Naive thymus-derived CD8-positive, alpha-beta T cell (primary cell): ENCODE measurements at regions not wholly inside any gene's neighbourhood (a gene's known extent, or its start where the extent isn't known, plus 50 kb on each side); places are given as distances from the start of the nearest gene placed in this dataset.

ENCODE experiments used
- ATAC-seq, 2 donors: fragments of 150-1000 bp; cut with Tn5 transposase in 1 of 2; sonication (Bioruptor Pico), chemical (Tn5 transposase) in 1 of 2; 1 replicate in 1 of 2; 2 replicates in 1 of 2; pipeline ENCODE4 v1.10.0; 2021; ENCODE audit warnings: mild to moderate bottlenecking in 2 of 2, moderate library complexity in 2 of 2
- POLR2A ChIA-PET: fragments of 350-600 bp; sonication (Branson Sonifier 250); formaldehyde crosslinking; loops from one replicate; lab custom pipeline; 2021; ENCODE audit warnings: antibody characterized with exemption; lab: Charles Lee
- DNase-seq, 10 donors: peaks; one replicate each; pipeline versions ENCODE4 v3.0.0 to v3.0.0-alpha.2; 2020 to 2022
- H3K27ac Mint-ChIP-seq, 10 donors: one replicate each; pipeline ENCODE4 v1.8.0; 2020 to 2022; ENCODE audit warnings: mild to moderate bottlenecking in 10 of 10, mixed read lengths in 10 of 10, moderate library complexity in 4 of 10, inconsistent platforms in 1 of 10
- H3K27me3 Mint-ChIP-seq, 5 donors: one replicate each; pipeline ENCODE4 v1.8.0; 2021 to 2022; ENCODE audit warnings: mixed read lengths in 5 of 5
- H3K36me3 Mint-ChIP-seq, 3 donors: one replicate each; pipeline ENCODE4 v1.8.0; 2020 to 2022; ENCODE audit warnings: mixed read lengths in 3 of 3, mild to moderate bottlenecking in 2 of 3, inconsistent platforms in 1 of 3
- H3K4me1 Mint-ChIP-seq, 4 donors: one replicate each; pipeline ENCODE4 v1.8.0; 2021 to 2022; ENCODE audit warnings: mixed read lengths in 4 of 4
- H3K4me3 Mint-ChIP-seq, 10 donors: one replicate each; pipeline ENCODE4 v1.8.0; 2020 to 2022; ENCODE audit warnings: mild to moderate bottlenecking in 10 of 10, mixed read lengths in 10 of 10, moderate library complexity in 6 of 10, inconsistent platforms in 1 of 10
- H3K9me3 Mint-ChIP-seq, 9 donors: one replicate each; pipeline ENCODE4 v1.8.0; 2020 to 2022; ENCODE audit warnings: mixed read lengths in 9 of 9, mild to moderate bottlenecking in 3 of 9, inconsistent platforms in 1 of 9, moderate library complexity in 1 of 9

DNA sequence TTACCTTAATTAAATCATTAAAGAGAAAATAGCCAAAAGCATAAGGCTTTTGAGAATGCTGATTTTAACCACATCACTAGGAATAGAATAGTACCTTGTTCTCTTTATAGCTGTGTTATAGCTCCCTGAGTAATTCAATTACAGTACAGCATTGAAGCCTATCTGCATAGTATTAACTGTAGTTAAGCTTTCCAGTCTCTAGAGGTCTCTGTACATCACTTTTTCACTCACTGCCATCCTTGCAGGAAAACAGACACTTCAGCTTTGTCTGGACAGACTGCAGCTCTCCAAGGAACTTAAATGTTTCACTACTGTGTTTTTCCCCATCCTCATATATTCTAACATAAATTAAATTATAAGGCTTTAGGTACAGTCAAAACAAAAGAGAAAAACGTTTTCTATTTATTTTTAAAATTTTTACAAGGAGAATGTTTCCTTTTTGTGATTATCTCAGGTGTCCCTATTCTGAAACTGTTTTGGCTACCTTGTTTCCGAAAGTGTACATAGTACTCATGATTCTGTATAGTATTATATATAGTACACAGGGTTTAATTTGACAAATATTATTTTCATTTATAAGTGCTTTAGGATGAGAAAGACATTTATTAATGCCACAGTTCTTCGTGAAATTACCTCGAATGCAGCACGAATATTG, 407.9 kb downstream of the PCDH18 start:
- ATAC-seq: no peak
- Mint-ChIP-seq H3K4me1 (no peaks in the 10 kb centered on the region), H3K27ac (no peak overlapping the region), H3K9me3 (peaks cover 0 to 14% (median 2%) of the 10 kb centered on the region in 9 donors), H3K36me3 (no peaks in the 10 kb centered on the region), H3K4me3 (no peak overlapping the region), H3K27me3 (no peaks in the 10 kb centered on the region)
- no peak for DNase-seq
- POLR2A ChIA-PET: no interaction called here

DNA sequence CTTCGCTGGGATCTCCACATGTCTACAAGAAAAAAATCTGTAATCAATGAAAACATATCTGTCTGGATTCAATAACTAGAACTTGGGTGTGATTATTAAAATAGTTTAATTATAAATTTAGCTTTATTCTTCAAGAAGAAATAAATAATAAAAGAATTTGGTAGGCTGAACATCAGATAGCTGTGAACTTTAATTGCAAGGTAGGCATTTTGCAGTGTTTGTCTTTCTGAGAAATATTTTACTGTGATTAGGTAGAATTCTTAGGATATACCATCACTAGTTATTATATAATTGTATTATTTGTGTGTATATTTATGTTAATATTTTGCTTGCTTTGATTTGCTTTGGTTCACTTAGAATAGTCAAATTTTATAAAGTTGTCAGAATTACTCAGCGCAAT, 409.4 kb downstream of the PCDH18 start:
- POLR2A ChIA-PET: no interaction called here
- Mint-ChIP-seq H3K36me3 (no peaks in the 10 kb centered on the region), H3K27me3 (no peaks in the 10 kb centered on the region), H3K4me3 (no peak overlapping the region), H3K9me3 (peaks cover 0 to 14% (median 2%) of the 10 kb centered on the region in 9 donors), H3K27ac (no peak overlapping the region), H3K4me1 (no peaks in the 10 kb centered on the region)
- ATAC-seq: no peak
- DNase-seq: no peak

DNA sequence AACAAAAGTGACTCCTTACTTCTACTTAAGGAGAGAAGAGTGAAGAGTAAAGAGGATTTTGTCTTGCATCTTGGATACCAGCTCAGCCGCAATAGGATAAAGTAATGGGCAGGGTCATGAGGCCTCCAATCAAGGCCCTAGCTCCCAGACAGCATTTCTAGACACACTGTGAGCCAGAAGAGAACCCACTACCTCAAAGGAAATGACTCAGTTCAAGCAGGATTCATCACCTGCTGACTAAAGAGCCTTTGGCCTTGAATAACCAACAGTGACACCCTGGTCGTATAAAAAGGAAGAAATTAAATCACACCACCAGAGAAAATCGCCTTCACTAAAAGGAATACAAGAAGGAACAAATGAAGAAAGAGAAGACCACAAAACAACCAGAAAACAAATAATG, 416.1 kb downstream of the PCDH18 start:
- H3K4me3 Mint-ChIP-seq: no peak overlapping the region
- POLR2A ChIA-PET: no interaction called here
- H3K27ac Mint-ChIP-seq: no peak overlapping the region
- H3K4me1 Mint-ChIP-seq: no peaks in the 10 kb centered on the region
- ATAC-seq (no peak), DNase-seq (no peak)
- H3K36me3 Mint-ChIP-seq: no peaks in the 10 kb centered on the region
- no peaks in the 10 kb centered on the region for H3K27me3 Mint-ChIP-seq
- peaks cover 0 to 24% (median 5%) of the 10 kb centered on the region in 9 donors for H3K9me3 Mint-ChIP-seq

DNA sequence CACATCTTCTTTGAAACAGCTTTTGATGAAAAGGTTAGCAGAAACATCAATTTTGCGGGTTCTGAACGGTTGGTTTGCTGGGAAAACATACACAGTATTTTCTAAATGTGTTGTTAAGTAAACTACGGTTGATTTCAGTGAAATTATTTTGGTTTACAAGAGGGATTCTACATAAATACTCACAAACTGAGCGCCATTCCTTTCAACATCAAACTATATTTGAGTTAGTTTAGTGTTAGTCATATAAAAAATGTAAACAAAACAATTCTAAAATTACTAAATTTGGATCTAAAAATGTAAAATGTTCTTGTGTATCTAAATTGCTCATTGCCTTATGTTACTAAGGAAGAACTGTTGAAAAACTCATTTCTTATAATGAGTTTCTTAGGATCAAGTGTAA, 425.6 kb downstream of the PCDH18 start:
- POLR2A ChIA-PET: no interaction called here
- Mint-ChIP-seq H3K9me3 (peaks cover 0 to 13% (median 3%) of the 10 kb centered on the region in 9 donors), H3K4me3 (no peak overlapping the region), H3K36me3 (no peaks in the 10 kb centered on the region), H3K27ac (no peak overlapping the region), H3K4me1 (no peaks in the 10 kb centered on the region), H3K27me3 (no peaks in the 10 kb centered on the region)
- no peak for DNase-seq
- ATAC-seq: no peak

DNA sequence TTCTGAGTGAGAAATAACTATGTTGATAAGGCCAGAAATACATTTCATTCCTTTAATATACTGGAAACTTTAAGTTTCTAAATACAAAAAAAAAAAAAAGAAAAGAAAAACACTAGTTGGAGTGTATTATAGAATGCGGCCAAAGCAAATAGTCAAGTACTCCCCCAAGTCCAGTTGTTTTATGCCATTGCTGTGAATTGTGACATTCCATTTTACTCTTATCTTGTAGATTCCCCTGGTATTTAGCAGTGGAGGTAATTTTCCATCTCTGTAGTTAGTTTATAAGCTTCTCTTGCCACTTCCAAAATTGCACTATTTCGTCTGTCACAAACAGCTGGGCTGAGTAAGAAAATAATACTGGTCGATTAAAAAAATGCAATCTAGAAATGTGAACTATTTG, 426.0 kb downstream of the PCDH18 start:
- no peaks in the 10 kb centered on the region for H3K27me3 Mint-ChIP-seq
- H3K9me3 Mint-ChIP-seq: peaks cover 0 to 13% (median 3%) of the 10 kb centered on the region in 9 donors
- H3K4me1 Mint-ChIP-seq: no peaks in the 10 kb centered on the region
- no peak for ATAC-seq
- no peaks in the 10 kb centered on the region for H3K36me3 Mint-ChIP-seq
- POLR2A ChIA-PET: no interaction called here
- H3K27ac Mint-ChIP-seq: no peak overlapping the region
- DNase-seq: no peak
- H3K4me3 Mint-ChIP-seq: no peak overlapping the region

DNA sequence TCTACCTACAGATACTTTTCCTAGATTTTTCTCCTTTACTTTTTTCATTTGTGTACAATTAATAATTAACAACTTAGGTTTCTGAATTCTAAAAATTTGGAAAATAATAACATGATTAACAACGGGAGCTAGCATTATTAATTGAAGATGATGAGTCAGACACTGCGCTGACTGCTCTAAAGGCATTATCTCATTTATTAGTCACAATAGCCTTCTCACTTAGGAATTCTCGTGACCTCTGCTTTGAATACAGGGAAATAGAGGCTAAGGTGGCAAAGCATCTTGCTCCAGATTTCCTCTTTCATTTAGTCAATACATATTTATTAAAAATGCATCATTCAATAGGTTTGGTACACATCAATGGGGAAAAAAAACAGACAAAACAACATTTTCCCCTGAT, 441.3 kb downstream of the PCDH18 start:
- no peak for ATAC-seq
- Mint-ChIP-seq H3K36me3 (no peaks in the 10 kb centered on the region), H3K27me3 (no peaks in the 10 kb centered on the region), H3K27ac (no peak overlapping the region), H3K4me1 (no peaks in the 10 kb centered on the region), H3K9me3 (peaks cover 2 to 18% (median 8%) of the 10 kb centered on the region in 9 donors), H3K4me3 (no peak overlapping the region)
- DNase-seq: no peak
- POLR2A ChIA-PET: no interaction called here

DNA sequence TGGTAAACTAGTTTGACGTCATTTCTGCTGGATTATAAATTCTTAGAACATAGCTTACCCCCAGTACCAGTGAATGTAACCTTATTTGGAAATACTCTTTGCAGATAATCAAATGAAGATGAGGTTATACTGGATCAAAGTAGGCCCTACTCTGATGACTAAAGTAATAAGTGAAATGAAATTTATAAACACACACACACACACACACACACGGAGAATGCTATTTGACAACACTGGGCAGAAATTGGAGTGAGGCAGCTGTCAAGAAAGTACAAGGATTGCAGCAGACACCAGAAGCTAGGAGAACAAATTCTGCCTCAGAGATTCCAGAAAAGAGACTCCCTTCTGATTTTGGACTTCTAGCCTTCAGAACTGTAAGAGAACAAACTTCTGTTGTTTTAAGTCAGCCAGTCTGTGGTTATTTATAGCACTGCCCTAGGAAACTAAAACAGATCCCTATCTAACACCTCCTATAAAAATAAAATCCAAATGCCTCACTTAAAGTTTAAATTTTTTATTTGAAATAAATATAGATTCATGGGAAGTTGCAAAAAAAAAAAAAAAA, 448.6 kb downstream of the PCDH18 start:
- H3K9me3 Mint-ChIP-seq: peaks cover 0 to 28% (median 3%) of the 10 kb centered on the region in 9 donors
- H3K4me1 Mint-ChIP-seq: no peaks in the 10 kb centered on the region
- no peaks in the 10 kb centered on the region for H3K36me3 Mint-ChIP-seq
- no peaks in the 10 kb centered on the region for H3K27me3 Mint-ChIP-seq
- no peak overlapping the region for H3K4me3 Mint-ChIP-seq
- POLR2A ChIA-PET: no interaction called here
- no peak for DNase-seq
- ATAC-seq: no peak
- no peak overlapping the region for H3K27ac Mint-ChIP-seq

DNA sequence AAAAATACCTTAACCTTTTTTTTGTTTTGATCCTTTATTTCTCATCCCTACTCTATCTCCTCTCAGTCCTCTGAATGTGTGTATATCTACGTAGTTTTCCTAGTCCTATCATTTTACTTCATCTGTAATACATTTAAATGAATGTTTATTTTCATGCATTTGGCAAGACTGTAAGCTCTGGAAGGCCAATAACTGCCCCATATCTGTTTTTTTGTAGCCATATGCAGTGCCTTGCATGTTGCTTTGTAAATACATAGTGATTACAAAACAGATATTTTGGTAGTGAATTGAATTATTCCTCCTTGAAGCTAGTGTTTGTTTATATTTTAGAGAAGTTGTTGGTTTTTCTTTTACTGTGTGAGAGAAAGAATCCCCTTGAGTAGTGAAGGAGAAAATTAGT, 450.2 kb downstream of the PCDH18 start:
- Mint-ChIP-seq H3K27me3 (no peaks in the 10 kb centered on the region), H3K4me3 (no peak overlapping the region), H3K4me1 (no peaks in the 10 kb centered on the region), H3K36me3 (no peaks in the 10 kb centered on the region), H3K27ac (no peak overlapping the region), H3K9me3 (peaks cover 0 to 24% (median 3%) of the 10 kb centered on the region in 9 donors)
- no peak for ATAC-seq
- DNase-seq: no peak
- POLR2A ChIA-PET: no interaction called here

DNA sequence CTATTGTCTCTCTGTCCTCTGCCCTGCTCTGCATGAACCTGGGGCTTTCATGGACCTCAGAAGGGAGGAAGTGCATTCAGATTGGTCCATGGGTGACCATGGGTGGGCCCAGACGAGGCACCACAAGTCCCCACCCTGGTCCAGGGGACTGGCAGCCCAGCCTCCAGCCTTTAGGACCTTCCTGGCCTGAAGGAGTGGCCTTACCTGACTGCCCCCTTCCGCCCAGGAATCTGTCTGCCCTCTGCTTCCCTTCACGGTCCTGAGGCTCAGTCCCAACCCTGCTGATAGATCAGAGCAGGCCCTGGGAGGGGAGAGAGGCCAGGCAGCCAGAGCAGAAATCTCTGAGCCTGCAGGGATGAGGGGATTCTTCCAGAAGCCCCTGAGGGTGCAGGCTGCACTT, 455.4 kb downstream of the PCDH18 start:
- POLR2A ChIA-PET: no interaction called here
- H3K27ac Mint-ChIP-seq: no peak overlapping the region
- H3K9me3 Mint-ChIP-seq: peaks cover 0 to 14% (median 3%) of the 10 kb centered on the region in 9 donors
- DNase-seq: peak in 1 of 10 donors; percentile 52
- no peaks in the 10 kb centered on the region for H3K27me3 Mint-ChIP-seq
- ATAC-seq: no peak
- H3K4me1 Mint-ChIP-seq: no peaks in the 10 kb centered on the region
- no peak overlapping the region for H3K4me3 Mint-ChIP-seq
- H3K36me3 Mint-ChIP-seq: no peaks in the 10 kb centered on the region

DNA sequence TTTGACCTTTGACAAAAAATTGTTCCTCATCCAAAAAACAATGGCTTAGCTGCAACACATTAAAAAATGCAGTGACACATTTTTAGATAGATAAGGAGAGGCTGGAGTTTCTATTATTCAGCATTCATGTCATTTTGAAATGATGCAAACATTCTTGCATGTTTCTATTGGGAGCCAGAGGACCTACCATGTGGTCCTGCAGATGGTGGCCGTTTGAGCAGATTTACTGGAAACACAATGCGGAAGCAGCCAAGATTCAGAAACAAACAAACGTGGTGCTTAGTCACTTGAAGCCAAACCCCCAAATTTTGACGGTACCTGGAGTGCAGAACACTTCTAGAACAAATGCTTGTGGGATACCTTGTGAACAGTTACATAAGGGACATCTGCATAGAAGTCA, 456.7 kb downstream of the PCDH18 start:
- DNase-seq (no peak), ATAC-seq (no peak)
- Mint-ChIP-seq H3K4me1 (no peaks in the 10 kb centered on the region), H3K27me3 (no peaks in the 10 kb centered on the region), H3K27ac (no peak overlapping the region), H3K9me3 (peaks cover 0 to 14% (median 2%) of the 10 kb centered on the region in 9 donors), H3K4me3 (no peak overlapping the region), H3K36me3 (no peaks in the 10 kb centered on the region)
- POLR2A ChIA-PET: no interaction called here

DNA sequence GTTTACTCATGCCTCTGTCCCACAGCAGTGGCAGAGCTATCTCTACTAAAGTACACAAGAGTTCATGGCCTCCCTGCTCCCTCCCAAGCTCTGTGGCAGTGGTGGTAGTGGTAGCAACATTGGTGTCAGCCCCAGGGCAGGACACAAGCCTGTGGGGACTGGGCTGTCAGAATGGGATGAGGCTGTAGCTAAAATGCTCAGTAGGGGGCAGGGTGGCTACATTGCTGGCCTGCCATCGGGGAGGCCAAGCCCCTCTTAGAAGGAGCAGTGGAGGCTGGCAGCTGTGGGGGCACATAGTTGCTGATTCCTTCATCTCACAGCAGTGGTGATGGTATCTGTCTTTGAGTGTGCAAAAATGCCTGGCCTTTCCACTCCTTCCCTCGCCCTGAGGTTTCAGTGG, 461.7 kb downstream of the PCDH18 start:
- no peak overlapping the region for H3K4me3 Mint-ChIP-seq
- DNase-seq (no peak), ATAC-seq (no peak)
- POLR2A ChIA-PET: no interaction called here
- peaks cover 0 to 41% (median 9%) of the 10 kb centered on the region in 9 donors for H3K9me3 Mint-ChIP-seq
- no peaks in the 10 kb centered on the region for H3K27me3 Mint-ChIP-seq
- no peak overlapping the region for H3K27ac Mint-ChIP-seq
- H3K4me1 Mint-ChIP-seq: no peaks in the 10 kb centered on the region
- H3K36me3 Mint-ChIP-seq: no peaks in the 10 kb centered on the region

DNA sequence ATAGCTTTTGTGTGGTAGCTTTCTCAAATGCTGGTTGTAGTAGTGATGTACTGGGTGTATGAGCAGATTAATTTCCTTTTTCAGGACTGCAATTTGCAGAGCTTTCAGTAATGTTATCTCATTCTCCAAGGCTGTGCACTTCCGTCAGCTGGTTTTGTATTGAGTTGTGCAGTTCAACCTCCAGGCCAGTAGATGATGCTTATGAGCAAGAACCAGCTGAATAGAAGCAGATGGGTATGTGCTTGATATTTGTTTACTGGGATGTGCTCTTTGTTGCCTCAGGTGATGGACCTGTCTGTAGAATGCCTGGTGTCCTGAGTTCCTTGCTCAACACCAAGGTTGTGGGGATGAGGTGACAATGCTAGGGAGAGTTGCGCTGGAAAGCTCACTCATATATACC, 462.8 kb downstream of the PCDH18 start:
- DNase-seq (no peak), ATAC-seq (no peak)
- Mint-ChIP-seq H3K4me3 (no peak overlapping the region), H3K4me1 (no peaks in the 10 kb centered on the region), H3K27me3 (no peaks in the 10 kb centered on the region), H3K9me3 (peaks cover 0 to 51% (median 10%) of the 10 kb centered on the region in 9 donors), H3K27ac (no peak overlapping the region), H3K36me3 (no peaks in the 10 kb centered on the region)
- POLR2A ChIA-PET: no interaction called here

DNA sequence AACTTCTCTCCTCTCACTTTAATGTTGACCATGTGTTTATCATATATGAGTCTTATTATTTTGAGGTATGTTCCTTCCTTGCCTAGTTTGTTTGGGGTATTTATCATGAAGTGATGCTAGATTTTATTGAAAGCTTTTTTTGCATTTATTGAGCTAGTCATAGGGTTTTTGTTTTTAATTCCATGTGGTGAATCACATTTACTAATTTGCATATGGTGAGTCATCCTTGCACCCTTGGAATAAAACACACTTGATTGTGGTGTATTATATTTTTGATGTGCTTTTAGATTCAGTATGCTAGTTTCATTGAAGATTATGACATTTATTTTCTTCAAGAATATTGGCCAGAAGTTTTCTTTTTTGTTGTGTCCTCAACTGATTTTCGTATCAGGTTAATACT, 464.6 kb downstream of the PCDH18 start:
- no peak for DNase-seq
- Mint-ChIP-seq H3K4me3 (no peak overlapping the region), H3K27ac (no peak overlapping the region), H3K4me1 (no peaks in the 10 kb centered on the region), H3K36me3 (no peaks in the 10 kb centered on the region), H3K9me3 (peaks cover 0 to 38% (median 8%) of the 10 kb centered on the region in 9 donors), H3K27me3 (no peaks in the 10 kb centered on the region)
- POLR2A ChIA-PET: no interaction called here
- ATAC-seq: no peak

DNA sequence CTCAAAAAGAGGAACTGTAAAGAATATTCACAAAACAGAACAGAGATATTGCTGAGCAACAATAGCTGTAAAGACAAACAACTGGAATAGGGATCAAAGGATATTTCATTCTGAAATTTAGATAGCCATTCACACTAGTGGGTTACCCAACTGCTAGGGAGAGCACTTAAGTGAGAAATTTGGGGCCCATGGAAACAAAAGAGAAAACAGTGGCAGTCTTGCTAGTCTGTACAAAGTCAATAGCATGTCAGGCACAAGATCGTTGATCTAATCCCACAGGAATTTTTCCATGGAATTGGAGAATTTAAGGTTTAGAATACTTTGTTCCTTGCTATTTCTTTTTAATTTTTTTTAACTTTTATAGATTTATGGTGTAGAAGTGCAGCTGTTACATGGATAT, 467.0 kb downstream of the PCDH18 start:
- Mint-ChIP-seq H3K4me3 (no peak overlapping the region), H3K4me1 (no peaks in the 10 kb centered on the region), H3K9me3 (peaks cover 0 to 38% (median 8%) of the 10 kb centered on the region in 9 donors), H3K27me3 (no peaks in the 10 kb centered on the region), H3K36me3 (no peaks in the 10 kb centered on the region), H3K27ac (no peak overlapping the region)
- DNase-seq: no peak
- no peak for ATAC-seq
- POLR2A ChIA-PET: no interaction called here
